PC-9 (cell line): ENCODE measurements at regions not wholly inside any gene's neighbourhood (a gene's known extent, or its start where the extent isn't known, plus 50 kb on each side); places are given as distances from the start of the nearest gene placed in this dataset.

ENCODE experiments used
- EZH2 ChIP-seq: fragments of 200-600 bp; sonication (generic); IDR thresholded peaks from 2 replicates; pipeline ENCODE4 v1.8.0; 2017; ENCODE audit warnings: antibody characterized with exemption, low read depth
- TF ChIP-seq, protein P1 (sequence below): fragments of 200-600 bp; sonication (generic); conservative IDR thresholded peaks from 2 replicates; pipeline ENCODE4 v1.6.1; 2017; ENCODE audit warnings: mixed run types, antibody characterized with exemption, mild to moderate bottlenecking, moderate library complexity

DNA sequence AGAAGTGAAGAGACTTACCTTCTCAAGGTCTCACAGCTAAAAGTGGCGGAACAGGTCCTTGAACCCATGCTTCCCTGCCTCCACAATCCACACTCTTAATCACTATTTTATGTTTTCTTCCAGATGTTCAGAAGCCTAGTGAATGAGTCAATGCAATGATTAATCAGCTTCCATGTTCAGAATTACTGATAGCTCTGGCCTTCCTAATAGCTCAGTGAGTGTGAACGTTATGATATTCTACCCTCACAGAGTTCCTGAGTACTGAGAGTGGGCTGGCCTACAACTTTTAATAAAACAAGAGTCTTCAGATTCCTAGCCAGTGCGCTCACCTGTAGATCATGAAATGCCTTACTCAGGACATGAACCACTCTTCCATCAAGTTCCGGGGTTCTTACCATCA lies 443.0 kb upstream of the ADAMTS9 start:
- TF ChIP-seq, protein P1, sequence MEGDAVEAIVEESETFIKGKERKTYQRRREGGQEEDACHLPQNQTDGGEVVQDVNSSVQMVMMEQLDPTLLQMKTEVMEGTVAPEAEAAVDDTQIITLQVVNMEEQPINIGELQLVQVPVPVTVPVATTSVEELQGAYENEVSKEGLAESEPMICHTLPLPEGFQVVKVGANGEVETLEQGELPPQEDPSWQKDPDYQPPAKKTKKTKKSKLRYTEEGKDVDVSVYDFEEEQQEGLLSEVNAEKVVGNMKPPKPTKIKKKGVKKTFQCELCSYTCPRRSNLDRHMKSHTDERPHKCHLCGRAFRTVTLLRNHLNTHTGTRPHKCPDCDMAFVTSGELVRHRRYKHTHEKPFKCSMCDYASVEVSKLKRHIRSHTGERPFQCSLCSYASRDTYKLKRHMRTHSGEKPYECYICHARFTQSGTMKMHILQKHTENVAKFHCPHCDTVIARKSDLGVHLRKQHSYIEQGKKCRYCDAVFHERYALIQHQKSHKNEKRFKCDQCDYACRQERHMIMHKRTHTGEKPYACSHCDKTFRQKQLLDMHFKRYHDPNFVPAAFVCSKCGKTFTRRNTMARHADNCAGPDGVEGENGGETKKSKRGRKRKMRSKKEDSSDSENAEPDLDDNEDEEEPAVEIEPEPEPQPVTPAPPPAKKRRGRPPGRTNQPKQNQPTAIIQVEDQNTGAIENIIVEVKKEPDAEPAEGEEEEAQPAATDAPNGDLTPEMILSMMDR: no peak
- no peak for TF ChIP-seq EZH2
